C4-2B (cell line): ENCODE measurements at regions not wholly inside any gene's neighbourhood (a gene's known extent, or its start where the extent isn't known, plus 50 kb on each side); places are given as distances from the start of the nearest gene placed in this dataset.

ENCODE experiments used
- H3K27ac ChIP-seq: fragments of 450-650 bp; 2 replicates; pipeline ENCODE4 v1.5.1; 2017
- CTCF ChIP-seq: fragments of 450-650 bp; conservative IDR thresholded peaks from 2 replicates; pipeline ENCODE4 v1.5.1; 2017; ENCODE audit warnings: mild to moderate bottlenecking
- ZFX ChIP-seq: fragments of 450-650 bp; IDR thresholded peaks from 2 replicates; pipeline ENCODE4 v1.6.1; 2017

- TF ChIP-seq ZFX: no peak
- TF ChIP-seq CTCF: no peak
- H3K27ac ChIP-seq: no peak overlapping the region
Observed at GRCh38 chr5:125033602-125034001, 287.2 kb upstream of the ZNF608 start.

- TF ChIP-seq CTCF (no peak), ZFX (no peak)
- H3K27ac ChIP-seq: no peak overlapping the region
Observed at GRCh38 chr5:125034331-125034730, 287.9 kb upstream of the ZNF608 start.

- H3K27ac ChIP-seq: no peak overlapping the region
- TF ChIP-seq ZFX (no peak), CTCF (no peak)
Observed at GRCh38 chr5:125036494-125036893, 290.1 kb upstream of the ZNF608 start.

GRCh38 chr5:125037020-125037419, 290.6 kb upstream of the ZNF608 start:
- TF ChIP-seq ZFX: no peak
- no peak for TF ChIP-seq CTCF
- H3K27ac ChIP-seq: no peak overlapping the region

- no peak overlapping the region for H3K27ac ChIP-seq
- TF ChIP-seq CTCF (no peak), ZFX (no peak)
Observed at GRCh38 chr5:125037530-125037929, 291.1 kb upstream of the ZNF608 start.

GRCh38 chr5:125038477-125038876, 292.0 kb upstream of the ZNF608 start:
- no peak overlapping the region for H3K27ac ChIP-seq
- TF ChIP-seq CTCF: no peak
- TF ChIP-seq ZFX: no peak

- H3K27ac ChIP-seq: no peak overlapping the region
- TF ChIP-seq CTCF (no peak), ZFX (no peak)
Observed at GRCh38 chr5:125041798-125042197, 295.4 kb upstream of the ZNF608 start.
